SK-N-DZ (cell line): ENCODE measurements at regions not wholly inside any gene's neighbourhood (a gene's known extent, or its start where the extent isn't known, plus 50 kb on each side); places are given as distances from the start of the nearest gene placed in this dataset.

Experiments used
- DNase-seq: peaks from one replicate; pipeline ENCODE4 v3.0.0-alpha.2; 2015; ENCODE audit warnings: low spot score

- DNase-seq, result no peak
Observed at GRCh38 chr18:78145096-78145495, 834.5 kb upstream of the SALL3 start.

GRCh38 chr18:78146136-78147085 is 833.2 kb upstream of the SALL3 start:
- DNase-seq, result no peak

DNA sequence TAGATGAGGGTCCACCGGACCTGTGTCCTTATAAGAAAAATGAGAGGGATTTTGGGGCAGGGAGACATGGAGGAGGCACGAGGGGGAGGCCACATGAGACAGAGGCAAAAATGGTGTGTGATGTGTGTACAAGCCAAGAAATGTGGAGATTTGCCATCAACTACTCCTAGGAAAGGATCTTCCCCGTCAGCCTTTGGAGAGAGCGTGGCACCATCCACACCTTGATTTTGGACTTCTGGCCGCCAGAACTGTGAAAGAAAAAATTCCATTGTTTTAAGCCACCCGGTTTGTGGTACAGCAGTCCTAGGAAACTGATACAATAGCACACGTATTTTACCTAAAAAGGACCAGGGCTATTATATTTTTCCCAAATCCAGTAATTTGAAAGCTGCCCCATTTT is 829.0 kb upstream of the SALL3 start:
- DNase-seq, result no peak

DNA sequence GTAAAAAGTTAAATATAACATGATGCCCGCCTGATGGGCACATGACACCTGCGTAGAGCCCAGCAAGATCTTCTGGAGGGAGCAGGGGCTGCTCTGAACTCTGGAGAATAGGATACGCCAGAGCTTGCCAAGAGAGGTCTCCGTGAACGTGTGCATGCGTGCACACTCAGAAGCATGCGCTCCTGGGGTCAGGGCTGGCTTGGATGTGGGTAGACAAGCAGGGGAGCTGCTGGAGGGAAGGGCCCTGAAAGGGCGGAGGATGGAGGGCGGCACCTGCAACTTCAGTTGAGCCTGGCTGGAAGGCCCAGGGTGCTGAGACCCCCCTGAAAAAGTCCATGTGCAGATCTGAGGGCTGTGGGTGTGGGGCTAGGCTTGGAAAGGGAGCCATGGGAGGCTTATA is 828.4 kb upstream of the SALL3 start:
- DNase-seq, result no peak

DNA sequence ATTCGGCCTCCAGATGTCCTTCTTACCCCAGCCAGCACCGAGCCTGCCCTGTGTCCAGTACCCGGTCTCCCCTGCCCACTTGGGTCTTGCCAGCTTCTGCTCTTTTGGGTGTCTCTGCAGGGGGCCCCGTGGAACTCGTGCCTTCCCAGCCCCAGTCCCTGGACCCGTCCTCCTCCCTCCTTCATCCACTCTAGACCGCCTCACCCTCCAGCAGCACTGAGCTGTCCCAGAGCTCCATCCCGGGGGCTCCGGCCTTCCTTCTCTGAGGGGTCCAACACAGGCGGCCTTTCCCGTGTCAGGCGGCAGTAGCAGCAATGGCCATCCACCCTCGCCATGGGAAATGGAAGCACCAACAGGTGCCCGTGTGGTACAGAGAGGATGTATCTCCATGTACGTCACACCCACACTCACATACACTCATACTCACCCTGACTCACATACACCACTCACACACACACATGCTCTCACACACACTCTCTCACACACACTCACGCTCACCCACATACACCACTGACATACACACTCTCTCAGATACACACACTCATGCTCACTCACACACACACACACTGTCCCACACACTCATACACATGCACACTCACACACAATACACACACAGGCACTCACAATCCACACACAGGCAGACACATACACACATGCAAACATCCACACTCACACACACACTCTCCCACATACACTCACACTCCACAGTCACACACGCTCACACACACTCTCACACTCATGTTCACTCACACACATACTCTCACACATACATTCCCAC is 827.5 kb upstream of the SALL3 start:
- no peak for DNase-seq

DNA sequence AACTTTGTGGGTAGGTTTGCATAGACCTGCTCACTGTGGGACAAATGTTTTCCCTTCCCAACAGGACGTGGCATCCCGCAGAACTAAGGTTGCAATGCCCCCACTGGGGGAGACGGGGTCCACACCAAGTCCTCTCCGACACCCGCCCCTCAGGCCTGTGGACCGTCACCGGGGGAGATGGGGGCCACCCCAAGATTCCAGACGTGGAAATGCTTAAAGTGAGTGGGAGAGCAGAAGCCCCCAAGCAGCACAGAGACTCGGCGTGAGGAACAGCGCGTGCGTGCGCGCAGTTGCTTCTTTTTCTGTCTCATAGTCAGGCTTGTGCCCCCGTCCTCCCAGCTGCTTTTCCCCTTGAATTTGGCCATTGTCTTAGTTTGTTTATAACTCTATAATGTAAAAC is 826.3 kb upstream of the SALL3 start:
- no peak for DNase-seq

DNA sequence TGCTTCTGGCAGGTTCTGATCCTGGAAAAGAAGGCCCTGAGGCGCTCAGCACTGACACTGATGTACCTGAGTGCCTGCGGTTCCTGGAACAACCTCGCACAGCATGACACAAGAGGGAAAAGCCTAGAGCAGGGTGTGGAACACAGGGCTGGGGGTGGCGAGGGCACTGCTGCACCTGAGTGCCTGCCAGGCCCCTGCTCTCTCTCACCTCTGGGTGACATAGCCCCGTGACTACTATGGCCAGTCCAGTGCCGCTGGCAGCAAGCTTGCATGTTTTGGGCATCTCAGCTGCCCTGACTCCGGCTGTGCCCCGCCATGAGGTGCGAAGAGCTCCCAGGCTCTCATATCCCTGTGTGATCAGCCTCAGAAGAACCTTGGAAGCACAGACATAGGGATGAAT is 825.2 kb upstream of the SALL3 start:
- DNase-seq, result no peak

- DNase-seq, result no peak
Observed at GRCh38 chr18:78154853-78155252, 824.8 kb upstream of the SALL3 start.

GRCh38 chr18:78156466-78156865 is 823.2 kb upstream of the SALL3 start:
- no peak for DNase-seq

DNA sequence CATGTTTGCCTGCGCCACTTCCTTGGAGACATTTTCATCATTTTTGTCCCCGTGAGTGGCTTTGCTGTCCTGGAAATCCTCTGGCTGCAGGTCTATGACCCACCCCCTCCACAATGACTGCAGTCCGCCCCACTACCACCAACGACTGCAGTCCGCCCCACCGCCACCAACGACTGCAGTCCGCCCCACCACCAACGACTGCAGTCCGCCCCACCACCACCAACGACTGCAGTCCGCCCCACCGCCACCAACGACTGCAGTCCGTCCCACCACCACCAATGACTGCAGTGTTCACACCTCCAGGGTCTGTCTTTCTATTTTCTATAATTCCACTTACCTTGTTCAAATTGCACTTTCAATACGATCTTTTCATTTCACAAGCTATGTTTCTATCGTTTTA is 820.7 kb upstream of the SALL3 start:
- DNase-seq, result no peak

GRCh38 chr18:78159397-78159796 is 820.2 kb upstream of the SALL3 start:
- DNase-seq, result no peak

DNA sequence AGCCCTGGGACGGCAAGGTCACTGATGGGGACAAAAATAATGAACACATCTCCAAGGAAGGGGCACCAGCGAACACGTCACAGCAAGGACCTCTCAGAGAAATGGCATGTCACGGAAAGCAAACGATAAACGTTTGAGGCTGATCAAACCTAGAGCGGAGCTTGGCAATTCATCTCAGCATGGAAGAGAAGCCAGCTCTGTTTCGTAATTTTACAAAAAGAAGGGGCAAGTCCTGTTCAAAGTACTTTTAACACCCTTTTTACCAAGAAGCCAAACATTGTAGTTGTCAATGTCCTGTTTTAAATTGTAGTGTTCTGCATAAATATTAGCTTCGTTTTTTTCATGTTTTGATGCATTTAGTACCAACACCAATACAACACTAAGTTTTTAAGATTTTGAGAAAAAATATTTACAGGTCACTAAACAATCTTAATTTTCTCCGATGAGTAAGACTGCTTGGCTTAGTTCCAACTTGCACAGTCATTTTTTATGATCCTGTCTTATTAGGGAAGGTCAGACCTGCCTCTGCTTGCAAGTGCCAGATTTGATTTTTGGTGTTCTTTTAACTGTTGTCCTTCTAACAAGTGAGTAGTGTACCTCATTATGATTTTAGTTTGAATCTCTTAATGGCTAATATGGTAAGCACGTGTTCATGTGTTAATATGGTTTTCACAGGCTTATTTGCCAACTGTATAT is 818.5 kb upstream of the SALL3 start:
- no peak for DNase-seq

DNA sequence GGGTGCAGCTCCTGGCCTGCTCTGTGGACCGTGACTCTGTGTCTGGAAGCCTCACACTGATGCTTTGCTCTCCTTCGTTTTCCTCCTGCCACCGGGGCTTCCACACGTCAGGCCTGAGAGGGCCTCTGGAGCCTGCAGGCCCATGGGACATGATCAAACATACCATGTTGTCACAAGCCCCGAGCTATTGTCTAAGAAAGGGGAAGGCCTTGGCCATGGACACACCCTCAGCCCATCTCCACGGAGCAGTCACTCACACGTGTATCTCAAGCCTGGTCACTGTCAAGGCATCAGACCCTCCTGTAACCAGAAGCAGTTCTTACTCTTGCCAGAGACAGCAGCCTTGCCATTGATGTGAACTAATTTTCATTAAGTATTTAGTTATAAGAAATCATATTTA is 814.1 kb upstream of the SALL3 start:
- DNase-seq, result no peak

DNA sequence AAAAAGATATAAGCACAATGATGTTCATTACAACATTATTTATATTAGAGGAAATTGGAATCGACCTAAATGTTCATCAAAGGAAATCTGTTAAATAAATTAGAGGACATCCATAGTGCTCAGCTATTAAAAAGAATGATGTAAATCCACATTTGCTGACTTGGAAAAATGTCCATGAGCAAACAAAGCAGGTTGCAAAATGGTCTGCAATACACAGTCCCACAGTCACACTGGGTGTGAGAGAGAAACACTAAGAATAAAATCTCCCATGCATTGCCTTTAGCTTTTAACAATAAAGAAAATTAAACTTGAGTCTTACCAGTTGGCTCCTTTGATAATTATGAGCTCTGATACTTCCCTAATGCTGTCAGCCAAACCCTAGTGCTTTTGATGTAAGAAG is 811.1 kb upstream of the SALL3 start:
- no peak for DNase-seq

GRCh38 chr18:78169174-78169864 is 810.3 kb upstream of the SALL3 start:
- no peak for DNase-seq

GRCh38 chr18:78171954-78172353 is 807.7 kb upstream of the SALL3 start:
- DNase-seq, result no peak

GRCh38 chr18:78174737-78175136 is 804.9 kb upstream of the SALL3 start:
- no peak for DNase-seq

- DNase-seq, result no peak
Observed at GRCh38 chr18:78178812-78179211, 800.8 kb upstream of the SALL3 start.

DNA sequence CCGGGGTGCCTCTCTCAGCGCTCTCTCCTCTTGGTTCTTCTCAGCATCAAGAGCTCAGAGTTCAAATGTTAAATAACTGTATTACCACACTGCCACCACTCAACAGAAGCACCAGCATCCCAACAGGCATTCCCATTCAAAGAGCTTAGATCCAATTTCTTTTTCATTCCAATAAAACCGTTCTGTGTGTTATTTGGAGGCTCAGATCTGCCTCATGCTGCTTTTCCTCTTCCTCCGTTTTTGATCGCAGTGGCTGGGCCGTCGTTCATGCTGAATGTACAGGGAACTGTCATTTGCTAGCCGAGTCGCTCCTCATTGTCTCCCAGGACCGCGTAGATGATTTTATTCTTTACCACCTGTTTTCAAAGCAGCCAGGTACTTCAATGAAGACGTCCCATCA is 798.9 kb upstream of the SALL3 start:
- DNase-seq, result no peak

DNA sequence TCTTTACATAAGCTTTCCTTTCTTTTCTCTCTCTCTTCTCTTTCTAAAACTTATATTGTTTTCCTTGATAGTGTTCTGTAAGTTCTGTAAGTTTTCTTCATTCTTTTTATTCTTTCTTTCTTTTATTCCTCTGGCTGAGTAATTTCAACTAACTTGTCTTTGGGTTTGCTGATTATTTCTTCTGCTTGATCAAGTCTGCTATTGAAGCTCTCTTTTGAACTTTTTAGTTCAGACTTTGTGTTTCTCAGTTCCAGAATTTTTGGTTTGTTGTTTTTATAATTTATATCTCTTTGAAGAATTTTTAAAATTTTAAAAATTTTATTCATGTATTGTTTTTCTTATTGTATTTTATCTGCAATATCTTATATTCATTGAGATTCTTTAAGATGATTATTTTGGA is 795.8 kb upstream of the SALL3 start:
- no peak for DNase-seq

- no peak for DNase-seq
Observed at GRCh38 chr18:78191276-78191675, 788.3 kb upstream of the SALL3 start.

DNA sequence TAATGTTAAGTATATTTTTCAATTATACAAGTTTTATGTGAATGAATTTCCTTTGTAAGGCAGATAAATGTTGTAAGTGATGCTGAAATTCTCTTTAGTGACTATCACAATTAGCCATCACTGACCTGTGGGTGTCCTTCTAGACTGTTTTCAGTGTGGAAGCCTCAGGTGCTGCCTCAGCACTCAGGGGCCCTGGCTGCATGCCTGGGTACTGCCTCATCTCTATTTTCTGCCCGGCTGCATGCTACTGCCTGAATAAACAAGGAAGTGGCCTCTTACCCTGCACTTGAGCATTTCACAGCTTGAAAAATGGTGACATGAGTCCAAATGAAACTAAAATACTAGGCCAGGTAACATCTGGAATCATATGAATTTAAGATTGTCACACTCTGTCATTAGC is 787.6 kb upstream of the SALL3 start:
- no peak for DNase-seq
